ENCODE measurements at regions not wholly inside any gene's neighbourhood (a gene's known extent, or its start where the extent isn't known, plus 50 kb on each side); places are given as distances from the start of the nearest gene placed in this dataset.

DNA sequence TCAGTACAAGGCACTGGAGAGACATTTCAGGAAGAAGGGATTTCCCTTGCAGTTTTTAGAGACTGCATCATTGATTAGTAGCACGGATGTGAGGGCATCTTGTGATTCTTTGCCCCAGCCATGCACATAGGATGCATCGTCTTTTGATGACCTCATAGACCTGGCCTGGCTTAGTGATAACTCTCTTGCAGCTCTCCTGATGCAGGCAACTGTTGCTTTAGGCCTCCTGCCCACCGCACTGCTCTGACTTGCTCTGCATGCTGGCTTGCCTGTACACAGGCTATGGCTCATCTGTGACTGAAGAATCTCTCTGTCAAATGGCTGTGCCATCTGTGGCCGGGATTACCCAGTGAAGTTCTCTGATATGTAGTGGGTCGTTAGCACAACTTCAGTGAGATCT lies 207.7 kb upstream of the PTCHD4 start:
- no peak for TF ChIP-seq CTCF (IDR thresholded peaks at IDR 0.05)
- Histone ChIP-seq H3K36me3 (ENCODE audit: low read depth) (no peaks in the 10 kb centered on the region), H3K9me3 (no peaks in the 10 kb centered on the region), H3K4me1 (ENCODE audit: low read depth) (no peaks in the 10 kb centered on the region), H3K4me3 (no peak overlapping the region)
- intact Hi-C loops (cut with DNase I, micrococcal nuclease): no loop called here
- DNase-seq (no peak), ATAC-seq (no peak)

DNA sequence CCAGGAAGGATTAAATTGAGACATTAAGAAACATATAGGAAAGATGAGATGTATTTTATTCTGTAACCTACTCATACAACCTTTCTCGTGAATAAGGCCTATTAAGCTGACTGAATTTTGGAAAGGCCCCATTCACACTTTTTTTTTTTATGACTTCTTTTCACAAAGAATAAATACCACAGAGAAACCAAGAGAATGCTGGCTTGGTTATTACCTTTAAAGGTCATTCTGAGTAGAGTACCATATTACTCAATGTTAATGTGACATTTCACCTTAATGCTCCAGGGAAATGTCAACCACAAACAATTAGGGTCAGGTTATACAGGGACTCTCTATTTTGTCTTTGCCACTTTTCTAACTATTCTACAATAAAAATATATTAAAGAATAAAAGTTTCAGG lies 204.9 kb upstream of the PTCHD4 start:
- no peak for DNase-seq
- ATAC-seq: no peak
- Histone ChIP-seq H3K4me3 (no peak overlapping the region), H3K36me3 (ENCODE audit: low read depth) (no peaks in the 10 kb centered on the region), H3K4me1 (ENCODE audit: low read depth) (no peaks in the 10 kb centered on the region), H3K9me3 (no peaks in the 10 kb centered on the region)
- TF ChIP-seq CTCF (IDR thresholded peaks at IDR 0.05): no peak
- intact Hi-C loops (cut with DNase I, micrococcal nuclease): no loop called here

DNA sequence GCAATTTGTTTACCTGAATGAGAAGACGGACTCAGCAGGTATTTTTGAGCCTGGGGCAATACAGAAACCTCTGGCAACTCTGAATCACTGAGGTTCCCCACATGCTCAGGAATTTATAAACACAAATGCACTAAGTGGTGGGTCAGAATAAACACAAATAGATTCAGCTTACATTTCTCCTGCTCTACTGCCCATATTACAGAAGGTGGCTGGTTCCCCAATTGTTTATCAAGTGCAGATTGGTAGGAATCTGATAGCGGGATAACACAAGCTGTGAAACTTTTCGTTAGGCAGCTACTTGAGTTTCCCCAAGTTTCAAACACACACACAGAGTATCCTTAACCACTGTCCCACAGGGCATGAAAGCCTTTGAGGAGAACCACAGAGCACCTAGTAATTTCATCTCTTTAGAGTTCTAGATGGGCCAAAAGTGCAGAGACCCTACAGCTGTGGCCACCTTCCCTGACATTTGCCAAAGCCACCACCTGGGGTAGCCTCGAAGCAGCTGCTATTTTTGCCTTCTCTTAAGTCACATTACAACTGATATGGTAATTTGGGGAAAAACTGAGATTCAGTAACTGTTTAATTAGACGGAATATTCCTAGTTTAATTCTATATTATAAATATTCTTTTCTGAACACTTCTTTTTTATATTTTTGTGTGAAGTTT lies 204.2 kb upstream of the PTCHD4 start:
- no peak for TF ChIP-seq CTCF (IDR thresholded peaks at IDR 0.05)
- intact Hi-C loops (cut with DNase I, micrococcal nuclease): no loop called here
- no peak for DNase-seq
- no peaks in the 10 kb centered on the region for H3K9me3 ChIP-seq
- no peaks in the 10 kb centered on the region for H3K4me1 ChIP-seq (ENCODE audit: low read depth)
- H3K4me3 ChIP-seq: no peak overlapping the region
- H3K36me3 ChIP-seq (ENCODE audit: low read depth): no peaks in the 10 kb centered on the region
- ATAC-seq: no peak

DNA sequence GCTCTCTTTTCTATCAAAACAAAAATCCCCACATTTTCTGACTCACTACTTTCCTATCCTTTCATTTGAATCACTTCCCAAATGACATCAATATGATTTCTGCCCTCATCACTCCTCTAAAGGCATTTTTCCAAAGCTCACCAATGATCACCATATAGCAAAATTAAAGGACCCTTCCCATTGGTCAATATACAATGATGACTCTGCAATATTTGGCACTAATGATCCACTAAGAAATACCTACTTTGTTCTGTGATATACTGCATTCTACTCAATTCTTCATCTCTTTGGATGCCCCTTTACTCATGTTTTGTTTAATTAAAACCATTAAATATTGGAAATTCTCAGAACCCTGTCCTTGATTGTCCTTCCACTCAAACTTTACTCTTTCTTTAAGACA lies 200.3 kb upstream of the PTCHD4 start:
- H3K4me1 ChIP-seq (ENCODE audit: low read depth): no peaks in the 10 kb centered on the region
- H3K9me3 ChIP-seq: no peaks in the 10 kb centered on the region
- ATAC-seq (no peak), DNase-seq (no peak)
- no peak overlapping the region for H3K4me3 ChIP-seq
- intact Hi-C loops (cut with DNase I, micrococcal nuclease): no loop called here
- no peak for TF ChIP-seq CTCF (IDR thresholded peaks at IDR 0.05)
- no peaks in the 10 kb centered on the region for H3K36me3 ChIP-seq (ENCODE audit: low read depth)

DNA sequence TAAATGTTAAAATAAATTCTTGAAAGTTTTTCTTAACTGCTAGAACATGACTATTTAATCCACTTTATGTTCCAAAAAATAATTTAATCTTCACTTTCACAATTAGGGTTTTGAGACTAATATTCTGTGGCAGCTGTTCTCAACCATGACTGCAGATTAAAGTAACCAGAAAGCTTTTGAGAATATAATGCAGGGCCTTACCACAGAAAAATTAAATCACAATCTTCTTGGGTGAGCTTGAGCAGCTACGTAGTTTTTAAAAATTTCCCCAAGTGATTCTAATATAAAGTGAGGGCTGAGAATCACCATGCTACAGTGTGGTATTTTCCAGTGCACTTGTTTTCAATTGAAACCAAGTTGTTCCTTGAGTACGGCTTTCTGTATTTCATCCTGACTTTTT lies 196.6 kb upstream of the PTCHD4 start:
- intact Hi-C loops (cut with DNase I, micrococcal nuclease): no loop called here
- Histone ChIP-seq H3K9me3 (peaks cover 8% of the 10 kb centered on the region), H3K36me3 (ENCODE audit: low read depth) (no peaks in the 10 kb centered on the region), H3K4me1 (ENCODE audit: low read depth) (no peaks in the 10 kb centered on the region), H3K4me3 (no peak overlapping the region)
- DNase-seq (no peak), ATAC-seq (no peak)
- no peak for TF ChIP-seq CTCF (IDR thresholded peaks at IDR 0.05)

DNA sequence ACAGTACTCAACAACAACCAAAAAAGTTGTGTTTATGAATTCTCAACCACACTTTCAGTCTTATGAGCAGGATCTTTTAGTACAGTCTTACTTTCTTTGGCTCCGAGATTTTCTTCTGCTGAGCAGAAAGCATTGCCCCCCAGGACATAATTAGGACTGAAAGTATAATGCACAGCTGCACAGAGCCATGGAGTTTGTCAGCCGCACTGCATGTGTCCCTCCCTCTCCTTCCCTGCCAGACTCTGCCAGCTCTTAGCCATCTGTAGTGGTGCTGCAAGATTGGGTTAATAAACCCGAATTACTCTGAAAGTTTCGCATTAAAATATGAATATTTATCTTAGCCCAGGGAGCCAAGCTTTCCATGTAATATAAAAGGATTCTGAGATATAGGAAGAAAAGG lies 179.6 kb upstream of the PTCHD4 start:
- Histone ChIP-seq H3K4me1 (ENCODE audit: low read depth) (no peaks in the 10 kb centered on the region), H3K4me3 (no peak overlapping the region), H3K9me3 (no peaks in the 10 kb centered on the region), H3K36me3 (ENCODE audit: low read depth) (no peaks in the 10 kb centered on the region)
- no peak for ATAC-seq
- intact Hi-C loops (cut with DNase I, micrococcal nuclease): no loop called here
- DNase-seq: no peak
- TF ChIP-seq CTCF (IDR thresholded peaks at IDR 0.05): no peak

All from mucosa of descending colon (tissue), 3 donors.